ENCODE measurements at regions not wholly inside any gene's neighbourhood (a gene's known extent, or its start where the extent isn't known, plus 50 kb on each side); places are given as distances from the start of the nearest gene placed in this dataset.

GRCh38 chr18:25420077-25420825, 68.3 kb upstream of the ZNF521 start:
- DNase-seq = peak; percentile 24
- H3K36me3 ChIP-seq (ENCODE audit: control insufficient read depth, insufficient read depth, low read length) = no peaks in the 10 kb centered on the region
- no peaks in the 10 kb centered on the region for H3K27me3 ChIP-seq (ENCODE audit: control insufficient read depth, insufficient read depth, low read length)
- peaks cover 8% of the 10 kb centered on the region for H3K4me1 ChIP-seq (ENCODE audit: control insufficient read depth, insufficient read depth, low read length)
- no peak overlapping the region for H3K4me3 ChIP-seq (ENCODE audit: low read length)
- 25% methylated on average over 6 of the region's 13 CpGs for WGBS (ENCODE audit: insufficient coverage)
- no peaks in the 10 kb centered on the region for H3K9me3 ChIP-seq (replicated peaks; ENCODE audit: control insufficient read depth, low read depth, low read length)
- H3K27ac ChIP-seq (ENCODE audit: low read length) = no peak overlapping the region

- Histone ChIP-seq H3K4me1 (ENCODE audit: control insufficient read depth, insufficient read depth, low read length) (peaks cover 8% of the 10 kb centered on the region), H3K27ac (ENCODE audit: low read length) (no peak overlapping the region), H3K36me3 (ENCODE audit: control insufficient read depth, insufficient read depth, low read length) (no peaks in the 10 kb centered on the region), H3K4me3 (ENCODE audit: low read length) (no peak overlapping the region), H3K27me3 (ENCODE audit: control insufficient read depth, insufficient read depth, low read length) (no peaks in the 10 kb centered on the region), H3K9me3 (replicated peaks; ENCODE audit: control insufficient read depth, low read depth, low read length) (no peaks in the 10 kb centered on the region)
- no CpG with 5 or more reads among the region's 3 CpGs for WGBS (ENCODE audit: insufficient coverage)
- no peak for DNase-seq
Measured at GRCh38 chr18:25416374-25416773, 64.4 kb upstream of the ZNF521 start.

GRCh38 chr18:25409971-25410370, 58.0 kb upstream of the ZNF521 start:
- no peak overlapping the region for H3K27ac ChIP-seq (ENCODE audit: low read length)
- no peaks in the 10 kb centered on the region for H3K4me1 ChIP-seq (ENCODE audit: control insufficient read depth, insufficient read depth, low read length)
- DNase-seq = no peak
- no peaks in the 10 kb centered on the region for H3K9me3 ChIP-seq (replicated peaks; ENCODE audit: control insufficient read depth, low read depth, low read length)
- H3K27me3 ChIP-seq (ENCODE audit: control insufficient read depth, insufficient read depth, low read length) = no peaks in the 10 kb centered on the region
- no peak overlapping the region for H3K4me3 ChIP-seq (ENCODE audit: low read length)
- no CpG with 5 or more reads among the region's 2 CpGs for WGBS (ENCODE audit: insufficient coverage)
- H3K36me3 ChIP-seq (ENCODE audit: control insufficient read depth, insufficient read depth, low read length) = no peaks in the 10 kb centered on the region

GRCh38 chr18:25408293-25408692, 56.3 kb upstream of the ZNF521 start:
- Histone ChIP-seq H3K9me3 (replicated peaks; ENCODE audit: control insufficient read depth, low read depth, low read length) (no peaks in the 10 kb centered on the region), H3K36me3 (ENCODE audit: control insufficient read depth, insufficient read depth, low read length) (no peaks in the 10 kb centered on the region), H3K4me1 (ENCODE audit: control insufficient read depth, insufficient read depth, low read length) (no peaks in the 10 kb centered on the region), H3K27me3 (ENCODE audit: control insufficient read depth, insufficient read depth, low read length) (no peaks in the 10 kb centered on the region), H3K4me3 (ENCODE audit: low read length) (no peak overlapping the region), H3K27ac (ENCODE audit: low read length) (no peak overlapping the region)
- DNase-seq = no peak
- WGBS (ENCODE audit: insufficient coverage) = 78% methylated on average over 1 of the region's 4 CpGs
